ENCODE measurements at regions not wholly inside any gene's neighbourhood (a gene's known extent, or its start where the extent isn't known, plus 50 kb on each side); places are given as distances from the start of the nearest gene placed in this dataset.
A peak's percentile ranks its signal among the peaks of the same experiment; 100 is the strongest.

DNA sequence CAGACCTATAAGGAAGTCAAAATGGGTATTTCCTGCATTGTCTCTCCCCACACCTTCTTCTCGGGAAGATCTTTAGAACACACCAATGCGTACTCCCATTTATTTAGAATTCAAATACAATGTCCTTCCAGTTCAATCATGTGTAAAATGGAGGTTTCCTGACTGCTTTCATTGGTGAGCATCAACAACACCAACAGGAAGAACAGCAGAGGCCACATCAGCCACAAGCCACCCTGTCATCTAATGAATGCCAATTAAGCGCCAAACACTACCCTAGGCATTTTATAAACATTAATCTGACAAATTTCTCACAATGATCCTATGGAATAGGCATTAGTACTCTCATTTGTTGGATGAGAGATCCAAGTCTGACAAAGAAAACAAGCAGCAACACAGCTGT lies 68.4 kb upstream of the SMLR1 start:
- no peak overlapping the region for H3K4me3 Mint-ChIP-seq (ENCODE audit: low read depth)
- no peak overlapping the region for H3K27ac Mint-ChIP-seq
- TF ChIP-seq, protein P1, sequence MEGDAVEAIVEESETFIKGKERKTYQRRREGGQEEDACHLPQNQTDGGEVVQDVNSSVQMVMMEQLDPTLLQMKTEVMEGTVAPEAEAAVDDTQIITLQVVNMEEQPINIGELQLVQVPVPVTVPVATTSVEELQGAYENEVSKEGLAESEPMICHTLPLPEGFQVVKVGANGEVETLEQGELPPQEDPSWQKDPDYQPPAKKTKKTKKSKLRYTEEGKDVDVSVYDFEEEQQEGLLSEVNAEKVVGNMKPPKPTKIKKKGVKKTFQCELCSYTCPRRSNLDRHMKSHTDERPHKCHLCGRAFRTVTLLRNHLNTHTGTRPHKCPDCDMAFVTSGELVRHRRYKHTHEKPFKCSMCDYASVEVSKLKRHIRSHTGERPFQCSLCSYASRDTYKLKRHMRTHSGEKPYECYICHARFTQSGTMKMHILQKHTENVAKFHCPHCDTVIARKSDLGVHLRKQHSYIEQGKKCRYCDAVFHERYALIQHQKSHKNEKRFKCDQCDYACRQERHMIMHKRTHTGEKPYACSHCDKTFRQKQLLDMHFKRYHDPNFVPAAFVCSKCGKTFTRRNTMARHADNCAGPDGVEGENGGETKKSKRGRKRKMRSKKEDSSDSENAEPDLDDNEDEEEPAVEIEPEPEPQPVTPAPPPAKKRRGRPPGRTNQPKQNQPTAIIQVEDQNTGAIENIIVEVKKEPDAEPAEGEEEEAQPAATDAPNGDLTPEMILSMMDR (IDR thresholded peaks at IDR 0.05; ENCODE audit: unreplicated experiment): no peak
- no peaks in the 10 kb centered on the region for H3K9me3 Mint-ChIP-seq (ENCODE audit: low read depth)
- H3K27me3 Mint-ChIP-seq: peaks cover 3% of the 10 kb centered on the region
- DNase-seq (ENCODE audit: low spot score, unreplicated experiment): no peak
- H3K36me3 Mint-ChIP-seq (ENCODE audit: insufficient read depth): no peaks in the 10 kb centered on the region
- H3K4me1 Mint-ChIP-seq (ENCODE audit: low read depth): peaks cover 5% of the 10 kb centered on the region

DNA sequence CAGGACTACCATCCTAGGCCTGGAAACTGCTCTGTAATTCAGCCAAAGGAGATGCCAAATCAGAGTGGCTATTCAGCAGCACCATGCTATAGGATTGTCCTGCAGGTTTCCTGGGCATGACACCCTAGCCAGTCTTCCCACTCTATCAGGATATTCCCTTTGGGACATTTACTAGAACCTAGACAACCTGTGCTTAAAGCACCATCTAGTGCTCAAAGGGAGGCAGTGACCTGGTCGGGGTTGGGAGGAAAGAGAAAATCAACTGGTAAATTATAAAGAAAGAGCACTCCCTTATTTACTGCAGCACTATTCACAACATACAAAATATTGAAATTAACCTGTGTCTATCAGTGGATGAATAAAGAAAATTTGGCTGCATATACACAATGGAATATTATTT lies 67.2 kb upstream of the SMLR1 start:
- H3K27me3 Mint-ChIP-seq: peaks cover 3% of the 10 kb centered on the region

DNA sequence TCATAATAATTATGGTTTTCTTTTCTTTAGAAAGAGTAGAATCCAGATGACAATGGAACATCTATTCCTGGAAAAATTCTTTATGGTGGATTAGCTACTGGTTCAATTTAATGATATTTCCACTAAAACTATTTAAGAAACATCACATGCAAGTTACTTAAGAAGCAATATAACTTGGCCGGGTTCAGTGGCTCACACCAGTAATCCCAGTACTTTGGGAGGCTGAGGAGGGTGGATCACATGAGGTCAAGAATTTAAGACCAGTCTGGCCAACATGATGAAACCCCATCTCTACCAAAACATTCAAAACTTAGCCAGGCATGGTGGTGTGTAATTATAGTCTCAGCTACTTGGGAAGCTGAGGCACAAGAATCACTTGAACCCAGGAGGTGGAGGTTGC lies 65.9 kb upstream of the SMLR1 start:
- Mint-ChIP-seq H3K36me3 (ENCODE audit: insufficient read depth) (no peaks in the 10 kb centered on the region), H3K27me3 (peaks cover 3% of the 10 kb centered on the region)

More for the DNA sequence above, 67.2 kb upstream of the SMLR1 start:
- Mint-ChIP-seq H3K4me3 (ENCODE audit: low read depth) (no peak overlapping the region), H3K9me3 (ENCODE audit: low read depth) (no peaks in the 10 kb centered on the region), H3K36me3 (ENCODE audit: insufficient read depth) (no peaks in the 10 kb centered on the region), H3K4me1 (ENCODE audit: low read depth) (peaks cover 5% of the 10 kb centered on the region), H3K27ac (no peak overlapping the region)
- TF ChIP-seq, protein P1 (IDR thresholded peaks at IDR 0.05; ENCODE audit: unreplicated experiment): peak; percentile 68
- DNase-seq (ENCODE audit: low spot score, unreplicated experiment): no peak

DNA sequence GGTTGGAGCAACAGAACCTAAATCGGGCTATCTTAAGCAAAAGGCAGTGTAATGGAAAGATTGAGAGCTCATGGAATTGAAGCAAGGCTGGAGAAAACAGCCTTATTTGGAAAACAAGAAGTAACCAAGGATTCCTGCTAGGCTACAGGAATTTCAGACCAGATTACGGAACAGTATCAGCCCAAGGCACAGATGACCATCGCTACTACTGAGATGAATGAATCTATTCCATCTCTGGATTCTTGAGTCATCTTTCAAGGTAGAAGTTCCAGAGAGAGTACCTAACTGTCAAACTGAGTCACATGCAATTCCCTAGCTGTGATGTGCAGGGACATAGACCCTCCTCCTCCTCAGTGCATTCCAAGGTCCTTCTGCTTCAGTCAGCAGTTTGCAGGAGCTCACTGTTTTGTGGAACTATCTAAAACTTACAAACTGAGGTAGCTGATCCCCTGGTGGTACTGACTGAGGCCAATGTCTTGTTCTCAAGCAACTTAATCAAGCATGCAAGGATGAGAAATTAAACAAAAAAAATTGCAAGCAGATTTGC lies 62.0 kb upstream of the SMLR1 start:
- DNase-seq (ENCODE audit: low spot score, unreplicated experiment): no peak
- Mint-ChIP-seq H3K27ac (no peak overlapping the region), H3K27me3 (peaks cover 3% of the 10 kb centered on the region), H3K4me1 (ENCODE audit: low read depth) (no peaks in the 10 kb centered on the region), H3K4me3 (ENCODE audit: low read depth) (no peak overlapping the region), H3K9me3 (ENCODE audit: low read depth) (no peaks in the 10 kb centered on the region), H3K36me3 (ENCODE audit: insufficient read depth) (no peaks in the 10 kb centered on the region)
- TF ChIP-seq, protein P1 (IDR thresholded peaks at IDR 0.05; ENCODE audit: unreplicated experiment): no peak

More for the DNA sequence above, 65.9 kb upstream of the SMLR1 start:
- no peak overlapping the region for H3K4me3 Mint-ChIP-seq (ENCODE audit: low read depth)
- TF ChIP-seq, protein P1 (IDR thresholded peaks at IDR 0.05; ENCODE audit: unreplicated experiment): no peak
- H3K27ac Mint-ChIP-seq: no peak overlapping the region
- no peaks in the 10 kb centered on the region for H3K9me3 Mint-ChIP-seq (ENCODE audit: low read depth)
- no peak for DNase-seq (ENCODE audit: low spot score, unreplicated experiment)
- peaks cover 3% of the 10 kb centered on the region for H3K4me1 Mint-ChIP-seq (ENCODE audit: low read depth)

DNA sequence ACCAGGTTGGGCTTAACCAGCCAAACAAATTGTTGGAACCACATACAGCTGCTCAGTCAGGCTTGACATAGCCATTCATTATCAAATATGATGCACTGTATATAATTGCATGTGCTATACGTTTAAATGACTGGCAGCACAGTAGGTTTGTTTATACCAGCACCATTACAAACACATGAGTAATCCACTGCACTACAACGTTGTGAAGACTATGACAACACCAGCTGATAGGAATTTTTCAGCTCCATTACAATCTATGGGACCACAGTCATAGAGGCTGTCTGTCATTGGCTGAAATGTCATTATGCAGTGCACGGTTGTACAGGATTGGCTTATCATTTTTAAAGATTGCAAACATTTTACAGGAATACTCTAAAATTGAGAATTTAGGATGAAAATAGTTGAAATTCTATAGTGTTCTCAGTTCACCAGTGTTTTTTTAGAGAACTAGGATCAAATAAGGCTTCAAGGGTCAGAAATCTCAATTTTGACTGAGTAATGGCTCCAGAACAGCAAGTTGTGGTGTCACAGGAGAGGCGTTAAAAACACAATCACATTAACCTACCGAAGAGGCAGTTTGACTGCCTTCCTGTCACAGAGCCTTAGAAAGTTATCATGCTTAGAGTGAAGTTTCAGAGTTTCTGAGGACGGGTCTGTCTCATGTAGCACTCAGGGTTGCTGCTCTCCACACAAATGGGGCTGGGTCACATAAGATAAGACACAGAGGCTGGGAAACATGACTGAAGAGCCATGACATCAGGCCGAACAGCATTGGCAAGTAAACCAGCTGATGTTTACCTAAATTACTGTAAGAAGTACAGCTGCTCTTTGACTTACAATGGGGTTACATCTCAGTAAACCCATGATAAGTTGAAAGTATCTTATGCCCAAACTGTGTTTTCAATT lies 60.7 kb upstream of the SMLR1 start:
- TF ChIP-seq, protein P1 (IDR thresholded peaks at IDR 0.05; ENCODE audit: unreplicated experiment): no peak
- Mint-ChIP-seq H3K36me3 (ENCODE audit: insufficient read depth) (no peaks in the 10 kb centered on the region), H3K4me3 (ENCODE audit: low read depth) (no peak overlapping the region), H3K27me3 (peaks cover 3% of the 10 kb centered on the region), H3K27ac (no peak overlapping the region), H3K9me3 (ENCODE audit: low read depth) (no peaks in the 10 kb centered on the region), H3K4me1 (ENCODE audit: low read depth) (no peaks in the 10 kb centered on the region)
- DNase-seq (ENCODE audit: low spot score, unreplicated experiment): no peak
